ENCODE measurements at regions not wholly inside any gene's neighbourhood (a gene's known extent, or its start where the extent isn't known, plus 50 kb on each side); places are given as distances from the start of the nearest gene placed in this dataset.

- CTCF ChIA-PET: no interaction called here
- Histone ChIP-seq H3K4me3 (ENCODE audit: low read depth in 2 of 2, low read length in 2 of 2) (no peak overlapping the region), H3K27me3 (ENCODE audit: control insufficient read depth, insufficient read depth, low read length) (no peaks in the 10 kb centered on the region; the same call in none of the 2 replicates), H3K9me3 (ENCODE audit: control insufficient read depth, insufficient read depth, low read depth, low read length) (no peaks in the 10 kb centered on the region), H3K4me1 (ENCODE audit: control insufficient read depth, insufficient read depth, low read length) (no peaks in the 10 kb centered on the region), H3K27ac (ENCODE audit: low read length) (no peak overlapping the region), H3K36me3 (ENCODE audit: control insufficient read depth, insufficient read depth, low read length) (no peaks in the 10 kb centered on the region)
- in situ Hi-C loops (cut with HindIII; ENCODE audit: low pct_unique_long_range_greater_than_20kb, low sequenced_read_pairs) (no loop called here), intact Hi-C loops (cut with micrococcal nuclease; ENCODE audit: unreplicated experiment) (no loop called here)
- ATAC-seq (no peak), DNase-seq (ENCODE audit: low read depth, low spot score) (no peak)
- POLR2A ChIA-PET: no interaction called here
- BruUV-seq (replicated peaks): no TSS peak
- no peak for TF ChIP-seq POLR2AphosphoS5 (IDR thresholded peaks at IDR 0.05; ENCODE audit: low read depth, low read length)
- TF ChIP-seq, protein P1, sequence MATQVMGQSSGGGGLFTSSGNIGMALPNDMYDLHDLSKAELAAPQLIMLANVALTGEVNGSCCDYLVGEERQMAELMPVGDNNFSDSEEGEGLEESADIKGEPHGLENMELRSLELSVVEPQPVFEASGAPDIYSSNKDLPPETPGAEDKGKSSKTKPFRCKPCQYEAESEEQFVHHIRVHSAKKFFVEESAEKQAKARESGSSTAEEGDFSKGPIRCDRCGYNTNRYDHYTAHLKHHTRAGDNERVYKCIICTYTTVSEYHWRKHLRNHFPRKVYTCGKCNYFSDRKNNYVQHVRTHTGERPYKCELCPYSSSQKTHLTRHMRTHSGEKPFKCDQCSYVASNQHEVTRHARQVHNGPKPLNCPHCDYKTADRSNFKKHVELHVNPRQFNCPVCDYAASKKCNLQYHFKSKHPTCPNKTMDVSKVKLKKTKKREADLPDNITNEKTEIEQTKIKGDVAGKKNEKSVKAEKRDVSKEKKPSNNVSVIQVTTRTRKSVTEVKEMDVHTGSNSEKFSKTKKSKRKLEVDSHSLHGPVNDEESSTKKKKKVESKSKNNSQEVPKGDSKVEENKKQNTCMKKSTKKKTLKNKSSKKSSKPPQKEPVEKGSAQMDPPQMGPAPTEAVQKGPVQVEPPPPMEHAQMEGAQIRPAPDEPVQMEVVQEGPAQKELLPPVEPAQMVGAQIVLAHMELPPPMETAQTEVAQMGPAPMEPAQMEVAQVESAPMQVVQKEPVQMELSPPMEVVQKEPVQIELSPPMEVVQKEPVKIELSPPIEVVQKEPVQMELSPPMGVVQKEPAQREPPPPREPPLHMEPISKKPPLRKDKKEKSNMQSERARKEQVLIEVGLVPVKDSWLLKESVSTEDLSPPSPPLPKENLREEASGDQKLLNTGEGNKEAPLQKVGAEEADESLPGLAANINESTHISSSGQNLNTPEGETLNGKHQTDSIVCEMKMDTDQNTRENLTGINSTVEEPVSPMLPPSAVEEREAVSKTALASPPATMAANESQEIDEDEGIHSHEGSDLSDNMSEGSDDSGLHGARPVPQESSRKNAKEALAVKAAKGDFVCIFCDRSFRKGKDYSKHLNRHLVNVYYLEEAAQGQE (IDR thresholded peaks at IDR 0.05; ENCODE audit: insufficient read depth in 1 of 2, low read depth in 2 of 2, low read length in 1 of 2): no peak
- TF ChIP-seq TCF7L2 (IDR thresholded peaks at IDR 0.05; ENCODE audit: low read depth, low read length): no peak
- no peak for TF ChIP-seq CTCF (IDR thresholded peaks at IDR 0.05)
- TF ChIP-seq SIN3A (IDR thresholded peaks at IDR 0.05; ENCODE audit: borderline replicate concordance, insufficient read depth, low read depth, low read length): no peak
Measured at GRCh38 chr14:22382955-22383354, 206.1 kb downstream of the DAD1 start.

DNA sequence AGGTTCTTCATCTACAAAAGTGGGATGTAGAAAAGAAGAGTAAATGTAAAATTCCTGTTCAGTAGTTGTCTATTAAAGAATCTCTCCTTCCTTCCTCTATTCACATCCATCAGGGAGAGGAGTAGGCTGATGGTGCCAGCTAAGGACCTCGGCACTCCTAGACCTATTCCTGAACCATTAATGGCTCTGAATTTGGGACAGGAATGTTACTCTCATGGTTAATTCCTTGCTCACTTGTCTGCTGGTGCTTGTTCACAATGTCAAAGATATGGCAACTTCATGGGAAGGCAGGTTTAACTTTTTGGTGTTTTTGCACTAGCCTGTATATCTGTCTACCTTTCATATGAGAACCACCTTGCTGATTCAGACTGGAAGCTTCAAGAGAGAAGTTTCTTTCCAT is 206.6 kb downstream of the DAD1 start:
- H3K27ac ChIP-seq (ENCODE audit: low read length): no peak overlapping the region
- intact Hi-C loops (cut with micrococcal nuclease; ENCODE audit: unreplicated experiment) (no loop called here), in situ Hi-C loops (cut with HindIII; ENCODE audit: low pct_unique_long_range_greater_than_20kb, low sequenced_read_pairs) (no loop called here)
- BruUV-seq (replicated peaks): no TSS peak
- no peaks in the 10 kb centered on the region; the same call in none of the 2 replicates for H3K27me3 ChIP-seq (ENCODE audit: control insufficient read depth, insufficient read depth, low read length)
- H3K36me3 ChIP-seq (ENCODE audit: control insufficient read depth, insufficient read depth, low read length): no peaks in the 10 kb centered on the region
- ATAC-seq (no peak), DNase-seq (ENCODE audit: low read depth, low spot score) (no peak)
- ChIA-PET POLR2A (no interaction called here), CTCF (no interaction called here)
- TF ChIP-seq SIN3A (IDR thresholded peaks at IDR 0.05; ENCODE audit: borderline replicate concordance, insufficient read depth, low read depth, low read length) (no peak), CTCF (IDR thresholded peaks at IDR 0.05) (no peak), POLR2AphosphoS5 (IDR thresholded peaks at IDR 0.05; ENCODE audit: low read depth, low read length) (no peak), TCF7L2 (IDR thresholded peaks at IDR 0.05; ENCODE audit: low read depth, low read length) (no peak)
- TF ChIP-seq, protein P1 (IDR thresholded peaks at IDR 0.05; ENCODE audit: insufficient read depth in 1 of 2, low read depth in 2 of 2, low read length in 1 of 2): no peak
- no peak overlapping the region for H3K4me3 ChIP-seq (ENCODE audit: low read depth in 2 of 2, low read length in 2 of 2)
- H3K9me3 ChIP-seq (ENCODE audit: control insufficient read depth, insufficient read depth, low read depth, low read length): no peaks in the 10 kb centered on the region
- no peaks in the 10 kb centered on the region for H3K4me1 ChIP-seq (ENCODE audit: control insufficient read depth, insufficient read depth, low read length)
